ENCODE measurements at regions not wholly inside any gene's neighbourhood (a gene's known extent, or its start where the extent isn't known, plus 50 kb on each side); places are given as distances from the start of the nearest gene placed in this dataset.

DNA sequence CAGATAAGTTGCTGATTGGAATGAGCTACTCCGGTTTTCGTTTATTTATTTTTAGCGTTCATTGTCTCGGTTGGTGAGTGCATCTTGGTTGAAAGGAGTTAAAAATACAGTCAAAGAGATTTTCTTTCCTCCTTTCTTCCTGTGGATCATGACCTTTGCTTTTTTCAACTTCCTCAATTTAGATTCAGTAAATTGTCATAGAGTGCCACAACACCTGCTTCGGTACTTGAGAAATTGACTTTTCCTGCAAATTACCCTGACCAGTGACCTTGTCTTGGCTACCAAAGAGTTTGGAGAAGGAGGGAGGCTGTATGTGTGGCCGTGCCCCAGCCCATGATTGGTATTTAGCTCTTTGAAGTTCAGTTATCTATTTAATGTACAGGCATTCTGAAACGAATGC, 128.7 kb downstream of the FAM204A start (continued):
- TF ChIP-seq, protein P1, sequence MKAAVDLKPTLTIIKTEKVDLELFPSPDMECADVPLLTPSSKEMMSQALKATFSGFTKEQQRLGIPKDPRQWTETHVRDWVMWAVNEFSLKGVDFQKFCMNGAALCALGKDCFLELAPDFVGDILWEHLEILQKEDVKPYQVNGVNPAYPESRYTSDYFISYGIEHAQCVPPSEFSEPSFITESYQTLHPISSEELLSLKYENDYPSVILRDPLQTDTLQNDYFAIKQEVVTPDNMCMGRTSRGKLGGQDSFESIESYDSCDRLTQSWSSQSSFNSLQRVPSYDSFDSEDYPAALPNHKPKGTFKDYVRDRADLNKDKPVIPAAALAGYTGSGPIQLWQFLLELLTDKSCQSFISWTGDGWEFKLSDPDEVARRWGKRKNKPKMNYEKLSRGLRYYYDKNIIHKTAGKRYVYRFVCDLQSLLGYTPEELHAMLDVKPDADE (conservative IDR thresholded peaks at IDR 0.05; ENCODE audit: control insufficient read depth, low read depth, low read length) = no peak
- TF ChIP-seq, protein P2, sequence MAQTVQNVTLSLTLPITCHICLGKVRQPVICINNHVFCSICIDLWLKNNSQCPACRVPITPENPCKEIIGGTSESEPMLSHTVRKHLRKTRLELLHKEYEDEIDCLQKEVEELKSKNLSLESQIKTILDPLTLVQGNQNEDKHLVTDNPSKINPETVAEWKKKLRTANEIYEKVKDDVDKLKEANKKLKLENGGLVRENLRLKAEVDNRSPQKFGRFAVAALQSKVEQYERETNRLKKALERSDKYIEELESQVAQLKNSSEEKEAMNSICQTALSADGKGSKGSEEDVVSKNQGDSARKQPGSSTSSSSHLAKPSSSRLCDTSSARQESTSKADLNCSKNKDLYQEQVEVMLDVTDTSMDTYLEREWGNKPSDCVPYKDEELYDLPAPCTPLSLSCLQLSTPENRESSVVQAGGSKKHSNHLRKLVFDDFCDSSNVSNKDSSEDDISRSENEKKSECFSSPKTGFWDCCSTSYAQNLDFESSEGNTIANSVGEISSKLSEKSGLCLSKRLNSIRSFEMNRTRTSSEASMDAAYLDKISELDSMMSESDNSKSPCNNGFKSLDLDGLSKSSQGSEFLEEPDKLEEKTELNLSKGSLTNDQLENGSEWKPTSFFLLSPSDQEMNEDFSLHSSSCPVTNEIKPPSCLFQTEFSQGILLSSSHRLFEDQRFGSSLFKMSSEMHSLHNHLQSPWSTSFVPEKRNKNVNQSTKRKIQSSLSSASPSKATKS (CRISPR knock-in tag; IDR thresholded peaks at IDR 0.05) = no peak
- no peak for TF ChIP-seq SRSF9 (IDR thresholded peaks at IDR 0.05; ENCODE audit: borderline replicate concordance, low read depth, low read length)
- no peak for TF ChIP-seq NR2C2 (CRISPR knock-in tag; IDR thresholded peaks at IDR 0.05)
- no peak for TF ChIP-seq NR2C2 (tag; IDR thresholded peaks at IDR 0.05)
- no peak for TF ChIP-seq TSC22D4 (tag; IDR thresholded peaks at IDR 0.05)

DNA sequence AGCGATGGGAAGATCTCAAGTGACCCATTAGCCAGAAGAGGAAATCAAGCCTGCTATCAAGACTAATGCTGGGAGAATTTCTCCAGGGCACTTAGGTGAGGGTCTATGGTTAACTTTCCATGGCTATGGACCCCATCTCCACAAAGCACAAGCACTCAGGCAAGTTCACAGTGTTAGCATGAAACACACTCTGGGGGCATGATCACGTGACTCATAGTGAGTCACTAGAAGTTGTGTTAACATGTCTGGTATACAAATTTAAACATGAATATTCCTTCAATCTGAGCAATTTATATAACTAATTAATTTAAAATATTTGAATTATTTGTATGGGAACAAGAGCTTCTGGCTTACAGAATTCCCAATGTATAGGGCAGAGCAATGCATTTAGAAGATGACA, 131.8 kb downstream of the FAM204A start:
- no peak overlapping the region for H3K4me3 ChIP-seq
- DNase-seq (ENCODE audit: extremely low read depth in 1 of 4, low spot score in 3 of 4) (no peak), ATAC-seq (no peak), FAIRE-seq (no peak)
- H3K36me3 ChIP-seq (ENCODE audit: control insufficient read depth, insufficient read depth, low read length) = no peaks in the 10 kb centered on the region
- ChIA-PET POLR2A (no interaction called here), CTCF (ENCODE audit: low intra/inter-chr PET ratio) (no interaction called here)
- intact Hi-C loops (cut with micrococcal nuclease) = no loop called here
- no peaks in the 10 kb centered on the region for H4K20me1 ChIP-seq (replicated peaks; ENCODE audit: control insufficient read depth, insufficient read depth, low read length)
- H3K27me3 ChIP-seq (ENCODE audit: control insufficient read depth in 2 of 2, insufficient read depth in 2 of 2, low read length in 2 of 2) = no peaks in the 10 kb centered on the region; a peak in 1 of 5 replicates
- WGBS (ENCODE audit: insufficient coverage, low coverage, missing lambda C conversion rate) = 0% methylated on average over 2 of the region's 2 CpGs
- H3K9me1 ChIP-seq (ENCODE audit: control insufficient read depth, insufficient read depth, low read length) = no peaks in the 10 kb centered on the region
- H3K27ac ChIP-seq (ENCODE audit: extremely low read depth, low read depth, low read length) = no peak overlapping the region
- H2AFZ ChIP-seq (ENCODE audit: low read depth, low read length) = no peak overlapping the region
- H3K4me2 ChIP-seq (ENCODE audit: insufficient read depth, low read length) = no peak overlapping the region
- H3K4me1 ChIP-seq (replicated peaks in 1 of 2; ENCODE audit: control insufficient read depth in 2 of 2, insufficient read depth in 2 of 2, low read length in 2 of 2) = no peaks in the 10 kb centered on the region
- H3K79me2 ChIP-seq (ENCODE audit: control insufficient read depth, insufficient read depth, low read length) = no peaks in the 10 kb centered on the region
- no peak overlapping the region for H3K9ac ChIP-seq (ENCODE audit: insufficient read depth in 1 of 2, low read depth in 2 of 2, low read length in 2 of 2)
- BruUV-seq (replicated peaks) = no TSS peak
- in situ Hi-C loops (cut with MboI) = no loop called here
- H3K9me3 ChIP-seq (replicated peaks; ENCODE audit: control insufficient read depth, insufficient read depth, low read depth, low read length) = no peaks in the 10 kb centered on the region
- TF ChIP-seq, protein P3, sequence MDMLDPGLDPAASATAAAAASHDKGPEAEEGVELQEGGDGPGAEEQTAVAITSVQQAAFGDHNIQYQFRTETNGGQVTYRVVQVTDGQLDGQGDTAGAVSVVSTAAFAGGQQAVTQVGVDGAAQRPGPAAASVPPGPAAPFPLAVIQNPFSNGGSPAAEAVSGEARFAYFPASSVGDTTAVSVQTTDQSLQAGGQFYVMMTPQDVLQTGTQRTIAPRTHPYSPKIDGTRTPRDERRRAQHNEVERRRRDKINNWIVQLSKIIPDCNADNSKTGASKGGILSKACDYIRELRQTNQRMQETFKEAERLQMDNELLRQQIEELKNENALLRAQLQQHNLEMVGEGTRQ (CRISPR knock-in tag; IDR thresholded peaks at IDR 0.05) = peak; percentile 16; the same call in 1 of the 2 replicates
- TF ChIP-seq TRIM24 (IDR thresholded peaks at IDR 0.05) (no peak), TOE1 (IDR thresholded peaks at IDR 0.05; ENCODE audit: borderline replicate concordance) (peak; percentile 39; the same call in 1 of the 2 replicates), TOE1 (CRISPR knock-in tag; IDR thresholded peaks at IDR 0.05; ENCODE audit: borderline replicate concordance, low read depth) (no peak), CBFA2T2 (conservative IDR thresholded peaks at IDR 0.05) (peak; percentile 25; the same call in 1 of the 2 replicates)
- TF ChIP-seq, protein P4, sequence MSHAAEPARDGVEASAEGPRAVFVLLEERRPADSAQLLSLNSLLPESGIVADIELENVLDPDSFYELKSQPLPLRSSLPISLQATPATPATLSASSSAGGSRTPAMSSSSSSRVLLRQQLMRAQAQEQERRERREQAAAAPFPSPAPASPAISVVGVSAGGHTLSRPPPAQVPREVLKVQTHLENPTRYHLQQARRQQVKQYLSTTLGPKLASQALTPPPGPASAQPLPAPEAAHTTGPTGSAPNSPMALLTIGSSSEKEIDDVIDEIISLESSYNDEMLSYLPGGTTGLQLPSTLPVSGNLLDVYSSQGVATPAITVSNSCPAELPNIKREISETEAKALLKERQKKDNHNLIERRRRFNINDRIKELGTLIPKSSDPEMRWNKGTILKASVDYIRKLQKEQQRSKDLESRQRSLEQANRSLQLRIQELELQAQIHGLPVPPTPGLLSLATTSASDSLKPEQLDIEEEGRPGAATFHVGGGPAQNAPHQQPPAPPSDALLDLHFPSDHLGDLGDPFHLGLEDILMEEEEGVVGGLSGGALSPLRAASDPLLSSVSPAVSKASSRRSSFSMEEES (CRISPR knock-in tag; IDR thresholded peaks at IDR 0.05) = peak; percentile 84
- TF ChIP-seq, protein P5, sequence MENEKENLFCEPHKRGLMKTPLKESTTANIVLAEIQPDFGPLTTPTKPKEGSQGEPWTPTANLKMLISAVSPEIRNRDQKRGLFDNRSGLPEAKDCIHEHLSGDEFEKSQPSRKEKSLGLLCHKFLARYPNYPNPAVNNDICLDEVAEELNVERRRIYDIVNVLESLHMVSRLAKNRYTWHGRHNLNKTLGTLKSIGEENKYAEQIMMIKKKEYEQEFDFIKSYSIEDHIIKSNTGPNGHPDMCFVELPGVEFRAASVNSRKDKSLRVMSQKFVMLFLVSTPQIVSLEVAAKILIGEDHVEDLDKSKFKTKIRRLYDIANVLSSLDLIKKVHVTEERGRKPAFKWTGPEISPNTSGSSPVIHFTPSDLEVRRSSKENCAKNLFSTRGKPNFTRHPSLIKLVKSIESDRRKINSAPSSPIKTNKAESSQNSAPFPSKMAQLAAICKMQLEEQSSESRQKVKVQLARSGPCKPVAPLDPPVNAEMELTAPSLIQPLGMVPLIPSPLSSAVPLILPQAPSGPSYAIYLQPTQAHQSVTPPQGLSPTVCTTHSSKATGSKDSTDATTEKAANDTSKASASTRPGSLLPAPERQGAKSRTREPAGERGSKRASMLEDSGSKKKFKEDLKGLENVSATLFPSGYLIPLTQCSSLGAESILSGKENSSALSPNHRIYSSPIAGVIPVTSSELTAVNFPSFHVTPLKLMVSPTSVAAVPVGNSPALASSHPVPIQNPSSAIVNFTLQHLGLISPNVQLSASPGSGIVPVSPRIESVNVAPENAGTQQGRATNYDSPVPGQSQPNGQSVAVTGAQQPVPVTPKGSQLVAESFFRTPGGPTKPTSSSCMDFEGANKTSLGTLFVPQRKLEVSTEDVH (IDR thresholded peaks at IDR 0.05; ENCODE audit: low read depth, partially characterized antibody) = no peak
